Naive thymus-derived CD8-positive, alpha-beta T cell (primary cell): ENCODE measurements at regions not wholly inside any gene's neighbourhood (a gene's known extent, or its start where the extent isn't known, plus 50 kb on each side); places are given as distances from the start of the nearest gene placed in this dataset.

ENCODE experiments used
- ATAC-seq, 2 donors: fragments of 150-1000 bp; cut with Tn5 transposase in 1 of 2; sonication (Bioruptor Pico), chemical (Tn5 transposase) in 1 of 2; 1 replicate in 1 of 2; 2 replicates in 1 of 2; pipeline ENCODE4 v1.10.0; 2021; ENCODE audit warnings: mild to moderate bottlenecking in 2 of 2, moderate library complexity in 2 of 2
- POLR2A ChIA-PET: fragments of 350-600 bp; sonication (Branson Sonifier 250); formaldehyde crosslinking; loops from one replicate; lab custom pipeline; 2021; ENCODE audit warnings: antibody characterized with exemption; lab: Charles Lee
- DNase-seq, 10 donors: peaks; one replicate each; pipeline versions ENCODE4 v3.0.0 to v3.0.0-alpha.2; 2020 to 2022
- H3K27ac Mint-ChIP-seq, 10 donors: one replicate each; pipeline ENCODE4 v1.8.0; 2020 to 2022; ENCODE audit warnings: mild to moderate bottlenecking in 10 of 10, mixed read lengths in 10 of 10, moderate library complexity in 4 of 10, inconsistent platforms in 1 of 10
- H3K27me3 Mint-ChIP-seq, 5 donors: one replicate each; pipeline ENCODE4 v1.8.0; 2021 to 2022; ENCODE audit warnings: mixed read lengths in 5 of 5
- H3K36me3 Mint-ChIP-seq, 3 donors: one replicate each; pipeline ENCODE4 v1.8.0; 2020 to 2022; ENCODE audit warnings: mixed read lengths in 3 of 3, mild to moderate bottlenecking in 2 of 3, inconsistent platforms in 1 of 3
- H3K4me1 Mint-ChIP-seq, 4 donors: one replicate each; pipeline ENCODE4 v1.8.0; 2021 to 2022; ENCODE audit warnings: mixed read lengths in 4 of 4
- H3K4me3 Mint-ChIP-seq, 10 donors: one replicate each; pipeline ENCODE4 v1.8.0; 2020 to 2022; ENCODE audit warnings: mild to moderate bottlenecking in 10 of 10, mixed read lengths in 10 of 10, moderate library complexity in 6 of 10, inconsistent platforms in 1 of 10
- H3K9me3 Mint-ChIP-seq, 9 donors: one replicate each; pipeline ENCODE4 v1.8.0; 2020 to 2022; ENCODE audit warnings: mixed read lengths in 9 of 9, mild to moderate bottlenecking in 3 of 9, inconsistent platforms in 1 of 9, moderate library complexity in 1 of 9

DNA sequence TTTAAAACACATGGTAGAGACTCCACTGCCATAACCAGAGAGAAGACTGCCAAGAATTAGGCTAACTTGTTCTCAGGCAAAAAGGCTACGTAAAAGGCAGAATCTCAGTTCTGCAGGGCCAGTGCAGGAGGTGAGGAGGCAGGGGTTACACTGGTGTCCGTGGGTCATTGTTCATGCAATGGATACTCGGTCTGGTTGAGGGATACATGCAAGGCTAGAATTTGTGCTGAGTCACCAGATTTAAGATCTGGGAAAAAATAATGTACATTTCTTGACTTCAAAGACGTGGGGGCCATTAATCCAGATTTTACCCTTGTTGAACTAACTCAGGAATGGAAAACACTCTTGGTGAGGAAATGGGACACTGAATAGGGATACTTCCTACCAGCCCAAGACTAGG, 52.3 kb upstream of the DPH5 start:
- H3K4me1 Mint-ChIP-seq, result peaks cover 19 to 47% (median 40%) of the 10 kb centered on the region in 4 donors
- ATAC-seq, result no peak
- no peak overlapping the region for H3K27ac Mint-ChIP-seq
- peaks cover 17 to 44% (median 22%) of the 10 kb centered on the region in 3 donors for H3K36me3 Mint-ChIP-seq
- H3K27me3 Mint-ChIP-seq, result no peaks in the 10 kb centered on the region
- peaks cover 0 to 2% (median 0%) of the 10 kb centered on the region in 9 donors for H3K9me3 Mint-ChIP-seq
- DNase-seq, result no peak
- POLR2A ChIA-PET, result no interaction called here
- no peak overlapping the region for H3K4me3 Mint-ChIP-seq

DNA sequence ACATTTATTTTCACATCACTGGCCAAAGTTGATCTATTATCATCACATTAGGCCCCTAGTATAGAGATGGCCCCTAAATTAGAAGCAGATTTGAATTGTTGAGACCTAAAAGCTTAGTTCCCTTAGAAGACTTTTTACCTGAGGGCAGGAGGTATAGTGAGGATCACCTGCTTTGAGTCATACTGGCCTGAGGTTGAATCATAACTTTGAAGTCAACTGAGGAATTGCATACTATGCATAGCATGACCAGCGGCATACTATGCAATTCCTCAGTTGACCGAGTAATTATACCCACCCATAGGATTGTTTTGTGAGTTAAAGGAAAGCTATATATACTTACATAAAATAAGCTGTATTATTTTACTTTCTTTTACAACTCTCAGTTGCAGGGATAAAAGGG, 50.3 kb upstream of the DPH5 start:
- POLR2A ChIA-PET, result interaction anchor here (0.6 to 1.0 kb wide), 2 partner anchors 10 to 149 kb away, joined by 3 read pairs; no protein-coding TSS in a partner anchor
- H3K4me3 Mint-ChIP-seq, result no peak overlapping the region
- H3K9me3 Mint-ChIP-seq, result peaks cover 0 to 3% (median 0%) of the 10 kb centered on the region in 9 donors
- no peaks in the 10 kb centered on the region for H3K27me3 Mint-ChIP-seq
- H3K36me3 Mint-ChIP-seq, result peaks cover 21 to 41% (median 22%) of the 10 kb centered on the region in 3 donors
- ATAC-seq (no peak), DNase-seq (no peak)
- H3K27ac Mint-ChIP-seq, result peak overlapping the region in 1 of 10 donors; percentile 64
- peaks cover 17 to 43% (median 37%) of the 10 kb centered on the region in 4 donors for H3K4me1 Mint-ChIP-seq
